OCI-LY1 (cell line): ENCODE measurements at regions not wholly inside any gene's neighbourhood (a gene's known extent, or its start where the extent isn't known, plus 50 kb on each side); places are given as distances from the start of the nearest gene placed in this dataset.

Source experiments
- H2AFZ ChIP-seq: fragments of 200-600 bp; sonication (generic), shearing (Covaris generic); 2 replicates; pipeline ENCODE4 v1.6.0; 2014; ENCODE audit warnings: antibody characterized with exemption, mild to moderate bottlenecking, low read length
- H3F3A ChIP-seq: fragments of 200-600 bp; sonication (generic), shearing (Covaris generic); 2 replicates; pipeline ENCODE4 v1.6.0; 2014; ENCODE audit warnings: mild to moderate bottlenecking, antibody characterized with exemption, low read length, moderate library complexity; ENCODE audit not compliant: insufficient read depth
- H3K27ac ChIP-seq: fragments of 200-600 bp; sonication (generic); 2 replicates; pipeline ENCODE4 v1.5.1; 2014; ENCODE audit warnings: low read length, mixed run types, mild to moderate bottlenecking, low read depth; ENCODE audit not compliant: poor library complexity, severe bottlenecking
- H3K27me3 ChIP-seq: fragments of 200-600 bp; sonication (generic); 2 replicates; pipeline ENCODE4 v1.6.0; 2014; ENCODE audit warnings: antibody characterized with exemption, mild to moderate bottlenecking, low read length, moderate library complexity; ENCODE audit not compliant: insufficient read depth
- H3K36me3 ChIP-seq: fragments of 200-600 bp; sonication (generic); 2 replicates; pipeline ENCODE4 v1.6.1; 2014; ENCODE audit warnings: mild to moderate bottlenecking, antibody characterized with exemption, low read length, moderate library complexity, mixed read lengths; ENCODE audit not compliant: insufficient read depth
- H3K4me1 ChIP-seq: fragments of 200-600 bp; sonication (generic); 2 replicates; pipeline ENCODE4 v1.5.1; 2014; ENCODE audit warnings: mild to moderate bottlenecking, low read length, moderate library complexity; ENCODE audit not compliant: insufficient read depth, severe bottlenecking
- H3K4me2 ChIP-seq: fragments of 200-600 bp; sonication (generic), shearing (Covaris generic); 2 replicates; pipeline ENCODE4 v1.6.1; 2014; ENCODE audit warnings: low read length
- H3K4me3 ChIP-seq: fragments of 200-600 bp; sonication (generic); 2 replicates; pipeline ENCODE4 v1.5.1; 2014; ENCODE audit warnings: low read length, low read depth, mild to moderate bottlenecking, mixed read lengths; ENCODE audit not compliant: poor library complexity, severe bottlenecking
- H3K79me2 ChIP-seq: fragments of 200-600 bp; shearing (Covaris generic); 2 replicates; pipeline ENCODE4 v1.6.1; 2016; ENCODE audit warnings: mixed run types, low read length, mixed read lengths; ENCODE audit not compliant: insufficient read depth
- H3K9ac ChIP-seq: fragments of 200-600 bp; sonication (generic), shearing (Covaris generic); 2 replicates; pipeline ENCODE4 v1.6.1; 2014; ENCODE audit warnings: mild to moderate bottlenecking, low read length, mixed read lengths
- H3K9me2 ChIP-seq: fragments of 200-600 bp; sonication (generic), shearing (Covaris generic); 2 replicates; pipeline ENCODE4 v1.6.1; 2014; ENCODE audit warnings: low read depth, mild to moderate bottlenecking, low read length, mixed read lengths
- H3K9me3 ChIP-seq: fragments of 200-600 bp; shearing (Covaris generic); 2 replicates; pipeline ENCODE4 v1.6.1; 2014; ENCODE audit warnings: low read length, mixed read lengths
- H4K20me1 ChIP-seq: fragments of 200-600 bp; sonication (generic), shearing (Covaris generic); 2 replicates; pipeline ENCODE4 v1.6.0; 2016; ENCODE audit warnings: mild to moderate bottlenecking, low read length; ENCODE audit not compliant: insufficient read depth
- CTCF ChIP-seq: fragments of 200-600 bp; sonication (generic), shearing (Covaris generic); IDR thresholded peaks from 2 replicates; pipeline ENCODE4 v1.5.1; 2017; ENCODE audit warnings: mild to moderate bottlenecking, antibody characterized with exemption, low read length, moderate library complexity, mixed read lengths
- EZH2 ChIP-seq: fragments of 200-600 bp; sonication (generic), shearing (Covaris generic); IDR thresholded peaks from 2 replicates; pipeline ENCODE4 v1.8.0; 2017; ENCODE audit warnings: borderline replicate concordance, mixed run types, mild to moderate bottlenecking, antibody characterized with exemption, low read length, moderate library complexity, mixed read lengths

GRCh38 chr5:29185558-29185957 is 2007.9 kb upstream of the CDH6 start:
- H2AFZ ChIP-seq, result no peak overlapping the region

DNA sequence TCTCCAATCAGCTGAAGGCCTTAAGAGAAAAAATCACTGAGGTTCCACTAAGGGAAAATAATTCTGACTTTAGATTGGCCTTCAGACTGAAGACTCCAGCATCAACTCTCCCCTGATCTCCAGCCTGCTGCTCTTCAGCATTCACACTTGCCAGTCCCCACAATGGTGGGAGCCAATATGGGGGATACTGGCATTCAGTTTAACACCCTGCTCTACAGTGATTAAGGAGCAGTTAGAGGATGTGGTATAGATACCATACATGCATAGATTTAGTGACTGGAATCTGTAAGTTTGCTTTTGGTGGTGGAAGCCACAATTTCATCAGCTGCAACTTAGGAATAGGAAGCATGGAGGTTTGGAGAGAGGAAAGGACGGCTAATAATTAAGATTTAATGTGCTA is 2017.7 kb upstream of the CDH6 start:
- TF ChIP-seq CTCF (no peak), EZH2 (no peak)
- Histone ChIP-seq H3F3A (no peaks in the 10 kb centered on the region), H3K9me2 (no peaks in the 10 kb centered on the region), H3K9me3 (no peaks in the 10 kb centered on the region), H3K4me1 (no peaks in the 10 kb centered on the region), H4K20me1 (no peaks in the 10 kb centered on the region), H3K36me3 (no peaks in the 10 kb centered on the region), H3K9ac (no peak overlapping the region), H3K79me2 (no peaks in the 10 kb centered on the region), H3K4me2 (no peak overlapping the region), H3K27me3 (no peaks in the 10 kb centered on the region), H3K4me3 (no peak overlapping the region), H2AFZ (no peak overlapping the region), H3K27ac (no peak overlapping the region)

More at GRCh38 chr5:29185558-29185957, 2007.9 kb upstream of the CDH6 start:
- TF ChIP-seq EZH2 (no peak), CTCF (no peak)
- Histone ChIP-seq H3K4me3 (no peak overlapping the region), H3K9ac (no peak overlapping the region), H3F3A (no peaks in the 10 kb centered on the region), H3K9me2 (no peaks in the 10 kb centered on the region), H3K36me3 (no peaks in the 10 kb centered on the region), H3K4me2 (no peak overlapping the region), H3K79me2 (no peaks in the 10 kb centered on the region), H3K9me3 (no peaks in the 10 kb centered on the region), H3K27ac (no peak overlapping the region), H4K20me1 (no peaks in the 10 kb centered on the region), H3K27me3 (no peaks in the 10 kb centered on the region), H3K4me1 (no peaks in the 10 kb centered on the region)

GRCh38 chr5:29170599-29170998 is 2022.9 kb upstream of the CDH6 start:
- H3F3A ChIP-seq, result no peaks in the 10 kb centered on the region
- no peak overlapping the region for H2AFZ ChIP-seq
- H3K4me1 ChIP-seq, result no peaks in the 10 kb centered on the region
- H3K9me2 ChIP-seq, result no peaks in the 10 kb centered on the region
- no peaks in the 10 kb centered on the region for H4K20me1 ChIP-seq
- H3K4me2 ChIP-seq, result no peak overlapping the region
- H3K9me3 ChIP-seq, result no peaks in the 10 kb centered on the region
- TF ChIP-seq CTCF (no peak), EZH2 (no peak)
- H3K9ac ChIP-seq, result no peak overlapping the region
- no peaks in the 10 kb centered on the region for H3K27me3 ChIP-seq
- no peak overlapping the region for H3K27ac ChIP-seq
- no peaks in the 10 kb centered on the region for H3K36me3 ChIP-seq
- no peak overlapping the region for H3K4me3 ChIP-seq
- H3K79me2 ChIP-seq, result no peaks in the 10 kb centered on the region
